GDM1 (cell line): ENCODE measurements at regions not wholly inside any gene's neighbourhood (a gene's known extent, or its start where the extent isn't known, plus 50 kb on each side); places are given as distances from the start of the nearest gene placed in this dataset.
"Not testable (repeated sequence)": the region's sequence is repeated elsewhere in the genome, so short reads cannot be mapped to it uniquely, and the experiment has no call there.

Experiments used
- DNase-seq: peaks from one replicate; lab custom pipeline; 2025; lab: John Stamatoyannopoulos, UW

DNA sequence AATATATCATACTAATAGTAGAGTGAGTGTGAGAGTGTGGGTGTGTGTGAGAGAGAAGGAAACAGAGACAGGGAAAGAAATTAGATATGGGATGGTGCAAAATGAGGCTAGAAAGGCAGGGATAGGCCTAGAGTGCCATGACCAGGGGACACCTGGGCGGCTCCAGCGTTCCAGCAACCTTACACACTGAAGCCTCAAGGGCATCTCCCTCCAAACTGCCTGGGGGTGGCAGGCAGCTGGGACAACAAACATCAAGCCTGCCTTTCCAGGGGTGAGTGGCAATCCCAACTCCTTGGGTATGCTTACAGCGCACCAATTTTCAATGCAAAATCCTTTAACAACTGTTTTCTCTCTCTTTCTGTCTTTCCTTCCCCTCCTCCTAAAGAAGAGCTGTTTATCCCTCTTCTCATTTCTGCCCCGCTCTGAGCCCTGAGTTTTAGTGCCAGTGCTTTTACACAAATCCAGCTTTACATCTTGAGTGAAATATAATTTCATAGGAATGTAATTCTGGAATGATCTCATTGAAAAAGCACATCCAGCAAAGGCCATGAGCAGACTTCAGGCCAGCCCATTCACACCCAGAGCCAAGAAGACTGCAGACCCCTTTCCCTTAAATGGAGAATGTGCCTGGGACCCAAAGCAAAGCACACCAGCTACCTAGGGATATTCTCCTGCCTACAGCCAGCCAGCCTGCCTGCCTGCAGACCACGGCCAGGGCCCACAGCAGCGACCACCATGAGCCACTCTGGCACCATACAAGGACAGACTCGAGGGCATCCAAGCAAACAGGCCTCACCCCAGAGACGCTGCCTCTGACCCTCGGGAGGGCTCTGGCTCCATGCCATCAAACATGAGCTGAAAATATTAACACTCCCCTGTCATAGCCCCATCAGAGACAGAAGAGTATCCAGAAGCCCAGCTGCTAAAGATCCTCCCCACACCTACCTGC, 90.3 kb downstream of the RPL27A start:
- no peak for DNase-seq

DNA sequence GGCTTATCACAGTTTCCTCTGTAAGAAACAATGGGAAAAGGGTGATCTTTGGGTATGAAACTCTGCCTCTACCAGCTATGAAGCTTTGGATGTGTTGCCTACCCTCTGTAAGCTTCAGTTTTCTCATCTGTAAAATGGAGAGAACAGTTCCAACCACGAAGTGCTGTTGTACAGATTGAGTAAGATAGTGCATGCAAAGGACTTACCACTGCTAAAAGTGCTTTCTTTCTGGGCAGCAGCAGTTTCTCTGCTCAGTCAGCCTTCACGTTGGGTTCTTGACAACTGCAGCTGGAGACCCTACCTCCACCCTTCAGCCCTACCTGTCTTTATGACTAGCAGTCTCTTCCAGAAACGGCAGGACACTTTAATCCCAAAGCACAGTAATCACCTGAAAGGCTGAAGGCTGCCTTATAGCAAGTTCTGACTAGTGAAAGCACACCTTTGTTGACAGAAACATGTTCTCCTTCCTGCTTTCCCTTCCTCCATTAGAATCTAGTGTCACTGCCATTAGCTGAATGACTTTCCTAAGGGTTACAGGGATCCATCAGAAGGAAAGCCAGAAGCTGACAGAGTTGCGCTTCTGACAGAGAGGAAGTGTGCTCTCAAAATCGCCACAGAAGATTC, 91.4 kb downstream of the RPL27A start:
- DNase-seq = no peak

- DNase-seq = not testable (repeated sequence)
Observed at GRCh38 chr11:8774916-8775315, 92.3 kb downstream of the RPL27A start.

- no peak for DNase-seq
Observed at GRCh38 chr11:8775332-8775731, 92.7 kb downstream of the RPL27A start.

- no peak for DNase-seq
Observed at GRCh38 chr11:8775734-8776133, 93.1 kb downstream of the RPL27A start.

- DNase-seq = no peak
Observed at GRCh38 chr11:8776209-8776608, 93.6 kb downstream of the RPL27A start.

DNA sequence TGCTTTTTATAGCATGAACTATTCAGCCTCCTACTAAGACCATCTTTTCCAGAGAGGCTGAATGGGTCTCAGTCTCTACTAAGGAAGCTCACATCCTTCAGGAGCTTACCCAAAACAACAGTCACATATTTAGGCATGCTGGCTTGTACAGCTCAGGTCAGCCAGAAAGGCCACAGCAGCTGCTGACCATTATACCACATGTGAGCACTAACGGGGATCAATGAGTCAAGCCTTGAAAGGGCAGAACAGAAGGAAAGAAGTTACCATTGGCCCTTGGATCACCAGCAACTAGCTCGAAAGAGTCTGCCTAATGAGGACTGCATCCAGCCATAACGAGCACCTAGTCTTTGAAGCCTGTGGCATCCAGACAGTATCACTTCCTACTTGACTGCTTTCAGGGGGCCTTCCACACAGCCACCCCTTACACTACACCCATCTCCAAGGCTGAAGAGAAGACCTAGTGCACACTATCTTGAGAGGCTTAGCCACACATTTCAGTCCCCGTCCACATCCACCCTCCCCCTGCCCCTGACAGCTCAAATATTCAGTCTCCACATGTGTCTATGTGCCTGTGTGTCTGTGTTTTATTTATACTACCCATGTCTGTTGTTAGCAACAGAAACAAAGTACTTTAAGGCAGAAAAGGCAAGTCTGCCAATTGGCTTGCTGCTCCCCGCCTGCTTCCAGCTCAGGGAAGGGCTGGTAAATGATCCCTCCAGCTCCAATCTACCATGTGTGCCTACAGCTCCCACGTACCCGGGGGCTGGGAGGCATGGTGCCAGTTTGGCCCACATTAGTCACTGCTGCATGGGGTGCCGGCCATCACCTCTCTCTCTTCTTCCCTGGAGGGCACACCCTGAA, 95.5 kb downstream of the RPL27A start:
- DNase-seq = no peak

DNA sequence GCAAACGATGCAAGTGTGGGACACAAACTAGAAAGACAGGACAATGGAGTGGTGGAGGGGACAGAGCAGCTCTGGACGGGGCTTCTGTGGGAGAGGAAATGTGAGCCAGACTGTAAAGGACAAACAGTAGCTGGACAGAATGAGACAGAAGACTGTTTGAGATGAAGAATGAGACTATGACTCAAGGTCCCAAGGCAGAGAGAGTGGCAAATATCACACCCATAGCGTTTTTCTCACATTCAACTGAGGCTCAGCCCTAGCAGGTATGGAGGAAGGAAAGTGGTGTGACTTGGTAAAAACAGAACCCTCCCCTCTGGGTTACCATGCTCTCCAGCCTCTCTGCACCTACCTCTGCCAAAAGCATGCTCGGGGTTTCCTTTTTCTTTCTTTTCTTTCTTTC, 96.5 kb downstream of the RPL27A start:
- DNase-seq = no peak

- no peak for DNase-seq
Observed at GRCh38 chr11:8779732-8780131, 97.1 kb downstream of the RPL27A start.

DNA sequence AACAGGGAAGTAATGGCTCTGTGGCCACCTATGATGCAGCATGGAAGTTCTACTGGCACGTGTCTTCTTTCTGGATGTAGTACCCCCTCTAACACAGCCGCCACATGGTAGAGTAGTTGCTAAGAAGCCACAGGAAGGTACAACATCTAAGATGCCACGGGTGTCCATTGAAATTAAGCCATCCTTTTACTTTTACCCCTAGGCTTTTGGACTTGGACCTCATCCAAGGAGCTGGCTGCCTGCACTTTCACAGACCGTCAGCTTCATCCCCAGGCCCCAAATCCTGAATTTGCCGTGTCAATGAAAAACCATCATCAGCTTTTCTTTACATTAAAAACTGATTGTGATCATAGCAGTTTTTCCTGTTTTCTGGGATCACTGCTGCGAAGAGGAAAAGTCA, 102.4 kb downstream of the RPL27A start:
- no peak for DNase-seq

DNA sequence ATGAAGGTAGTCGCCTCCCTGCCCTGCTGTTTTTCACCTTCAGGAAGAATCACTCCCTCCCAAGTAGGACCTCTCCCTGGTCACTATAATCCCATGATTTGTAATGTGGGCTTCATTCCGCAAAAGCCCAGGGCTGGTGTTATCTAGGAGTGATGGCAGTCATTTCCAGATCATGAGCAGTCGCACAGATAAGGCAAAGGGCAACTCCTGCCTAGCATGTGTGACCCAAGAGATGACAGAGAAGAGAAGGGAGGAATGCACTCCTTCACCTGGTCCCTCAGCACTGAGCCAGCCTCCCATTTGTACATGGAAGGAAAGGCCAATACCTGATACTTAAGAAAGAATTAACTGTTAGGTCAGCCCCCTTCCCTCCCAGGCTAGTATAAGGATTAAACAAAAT, 102.9 kb downstream of the RPL27A start:
- no peak for DNase-seq

DNA sequence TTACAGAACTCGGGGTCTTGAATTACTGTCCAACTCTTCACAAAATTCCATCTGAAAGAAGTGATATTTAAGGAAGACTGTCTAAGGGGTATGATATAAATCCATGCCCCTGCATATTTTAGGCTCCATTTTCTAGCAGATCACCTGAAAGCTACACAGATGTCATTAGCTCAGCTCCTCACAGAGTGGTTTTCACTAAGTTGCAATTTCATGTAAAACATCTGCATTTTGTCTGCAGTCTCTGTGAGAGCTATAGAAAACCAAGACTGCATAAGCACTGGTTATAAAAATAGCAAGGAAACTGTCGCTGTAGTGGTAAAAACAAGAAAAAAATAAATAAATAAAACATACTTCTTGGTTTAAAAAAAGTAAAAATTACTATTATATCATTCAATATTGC, 103.4 kb downstream of the RPL27A start:
- no peak for DNase-seq

- no peak for DNase-seq
Observed at GRCh38 chr11:8786933-8787332, 104.3 kb downstream of the RPL27A start.

DNA sequence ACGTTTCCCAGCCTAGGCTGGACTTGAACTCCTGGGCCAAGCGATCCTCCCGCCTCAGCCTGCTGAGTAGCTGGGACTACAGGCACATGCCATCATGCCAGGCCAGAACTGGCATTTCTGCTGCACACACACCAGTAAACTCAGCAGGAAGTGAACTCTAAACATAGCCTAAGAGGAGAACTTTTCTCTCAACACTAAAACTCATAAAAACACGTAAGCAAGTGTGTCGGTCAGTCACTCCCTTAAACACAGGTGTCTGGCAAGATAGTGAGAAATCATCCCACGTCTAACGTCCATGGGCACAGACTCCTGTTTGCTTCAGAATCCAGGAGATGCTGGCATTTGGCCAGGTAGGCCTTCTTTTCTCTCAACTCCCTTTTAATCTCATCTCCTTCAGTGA, 104.8 kb downstream of the RPL27A start:
- no peak for DNase-seq

- no peak for DNase-seq
Observed at GRCh38 chr11:8788616-8789015, 106.0 kb downstream of the RPL27A start.

GRCh38 chr11:8789864-8790263, 107.3 kb downstream of the RPL27A start:
- no peak for DNase-seq

DNA sequence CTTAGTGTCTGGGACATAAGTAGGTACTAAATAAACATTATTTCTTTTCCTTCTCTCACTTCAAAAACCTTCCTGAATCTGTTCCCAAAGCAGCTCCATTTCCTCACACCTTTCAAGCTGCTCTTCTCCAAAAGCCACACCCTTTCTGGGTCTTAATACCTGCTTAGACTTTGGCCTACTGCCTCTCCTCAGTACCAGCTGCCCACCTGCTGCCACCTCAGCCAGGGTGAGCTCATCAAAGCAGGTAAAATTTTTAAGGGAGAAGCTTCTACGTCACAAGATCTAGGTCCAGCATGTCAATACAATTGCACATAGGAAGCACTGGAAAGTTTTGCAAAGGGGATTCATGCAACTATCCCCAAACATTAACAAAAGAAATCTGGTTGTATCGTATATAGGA, 108.4 kb downstream of the RPL27A start:
- no peak for DNase-seq

DNA sequence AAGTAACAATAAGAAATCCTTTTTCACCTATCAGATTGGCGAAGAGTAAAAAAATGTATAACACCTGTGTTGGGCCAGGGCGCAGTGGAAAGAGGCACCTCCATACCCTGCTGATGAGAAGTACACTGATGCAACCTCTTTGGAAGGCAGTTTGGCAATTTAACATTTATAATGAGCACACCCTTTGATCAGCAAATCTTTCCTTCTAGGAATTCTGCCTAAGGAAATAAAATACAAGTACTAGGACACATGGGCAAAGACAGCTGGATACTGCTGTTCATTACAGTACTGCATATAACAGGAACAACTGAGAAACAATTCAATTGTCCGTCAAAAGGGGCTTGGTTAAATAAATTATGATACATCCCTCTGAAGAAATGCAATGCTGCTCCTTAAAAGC, 110.1 kb downstream of the RPL27A start:
- DNase-seq = no peak

DNA sequence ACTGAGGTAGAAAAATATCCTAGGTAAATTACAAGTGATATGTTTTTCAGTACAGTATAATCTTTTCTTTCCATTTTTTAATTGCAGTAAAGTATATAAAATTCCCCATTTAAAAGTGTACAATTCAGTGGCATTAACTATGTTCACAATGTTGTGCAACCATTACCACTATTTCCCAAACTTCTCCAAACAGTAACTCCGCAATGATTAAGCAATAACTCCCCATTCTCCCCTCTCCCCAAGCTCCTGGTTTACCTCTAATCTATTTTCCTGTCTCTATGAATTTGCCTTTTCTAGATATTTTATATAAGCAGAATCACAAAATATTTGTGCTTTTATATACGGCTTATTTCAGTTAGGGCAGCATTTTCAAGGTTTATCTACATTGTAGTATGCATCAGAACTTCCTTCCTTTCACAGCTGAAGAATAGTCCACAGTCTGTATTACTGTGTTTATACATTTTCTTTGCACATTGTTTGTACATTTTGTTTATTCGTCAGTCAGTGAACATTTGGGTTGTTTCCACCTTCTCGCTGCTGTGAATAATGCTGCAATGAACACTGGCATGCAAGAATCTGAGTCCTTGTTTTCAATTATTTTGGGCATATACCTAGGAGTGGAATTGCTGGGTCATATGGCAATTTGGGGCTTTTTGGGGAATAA, 110.7 kb downstream of the RPL27A start:
- DNase-seq = no peak

DNA sequence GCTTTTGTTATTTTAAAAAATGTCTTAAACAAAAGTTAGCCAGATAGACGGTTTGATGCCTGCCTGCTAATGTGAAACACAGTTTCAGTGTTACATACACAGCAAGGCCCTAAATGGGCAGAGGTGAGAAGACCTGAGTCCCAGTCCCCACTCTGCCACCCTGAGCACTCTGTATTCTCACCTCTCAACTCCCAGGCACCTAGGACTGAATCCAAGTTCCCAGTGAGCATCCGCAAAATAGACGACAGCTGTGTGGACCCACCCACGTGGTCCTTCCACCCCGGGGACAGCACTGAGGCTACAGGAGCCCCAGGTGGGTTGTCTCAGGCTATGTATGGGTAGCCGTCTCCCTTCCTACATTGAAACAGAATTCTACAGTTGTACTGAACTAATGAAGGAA, 111.5 kb downstream of the RPL27A start:
- DNase-seq = no peak

DNA sequence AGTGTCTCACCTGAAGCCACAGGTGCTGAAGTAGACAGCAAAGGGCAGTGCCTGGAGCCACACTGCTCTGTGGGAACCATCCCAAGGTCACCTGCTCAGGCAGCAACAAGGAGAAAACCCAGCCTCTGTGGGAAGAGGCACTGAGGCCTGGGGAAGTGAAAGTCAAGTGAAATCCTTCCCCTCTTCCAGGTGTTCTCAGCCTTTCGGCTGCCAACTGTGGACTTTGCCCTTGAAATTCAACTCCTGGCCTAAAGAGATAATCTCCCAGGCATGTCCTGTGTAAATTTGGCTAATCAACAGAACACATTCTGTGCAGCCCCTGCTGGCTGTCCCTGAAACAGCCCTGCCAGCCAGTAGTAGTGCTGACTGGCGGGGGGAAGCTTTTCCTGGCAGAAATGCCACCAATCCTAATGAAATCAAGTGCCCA, 112.1 kb downstream of the RPL27A start:
- DNase-seq = no peak

- no peak for DNase-seq
Observed at GRCh38 chr11:8796941-8797340, 114.0 kb upstream of the AKIP1 start.
